ENCODE measurements at regions not wholly inside any gene's neighbourhood (a gene's known extent, or its start where the extent isn't known, plus 50 kb on each side); places are given as distances from the start of the nearest gene placed in this dataset.

DNA sequence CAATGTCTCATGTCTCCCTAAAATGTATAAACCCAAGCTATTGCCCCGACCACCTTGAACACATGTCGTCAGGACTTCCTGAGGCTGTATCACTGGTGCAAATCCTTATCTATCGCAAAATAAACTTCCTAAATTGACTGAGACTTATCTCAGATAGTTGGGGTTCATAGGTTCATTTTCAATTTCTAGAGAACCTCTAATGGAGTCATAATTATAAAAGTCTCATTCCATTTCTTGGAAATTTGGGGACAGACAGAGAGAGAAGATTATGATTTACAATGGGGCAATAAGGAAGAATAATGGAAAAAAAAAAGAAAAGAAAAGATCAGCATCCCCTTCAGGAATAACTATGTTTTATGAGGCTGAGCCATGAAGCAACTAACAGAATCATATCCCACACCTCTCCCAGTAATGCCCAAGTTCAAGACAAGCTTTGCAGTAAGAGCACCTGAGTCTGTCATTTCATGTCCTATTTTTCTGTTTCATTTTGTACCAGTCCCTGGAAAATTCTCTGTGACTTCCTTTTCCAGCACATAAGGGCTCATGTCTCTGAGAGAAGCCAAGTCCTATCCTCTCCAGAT is 70.0 kb upstream of the ETS2 start:
- no peak overlapping the region for H3K27ac ChIP-seq (ENCODE audit: low read depth, low read length)
- H3K9ac ChIP-seq (ENCODE audit: low read length): no peak overlapping the region
- H3K4me2 ChIP-seq (ENCODE audit: low read depth, low read length, poor library complexity, severe bottlenecking): no peak overlapping the region
- no peaks in the 10 kb centered on the region for H3F3A ChIP-seq (ENCODE audit: insufficient read depth)
- no peak overlapping the region for H3K4me3 ChIP-seq (ENCODE audit: insufficient read depth, low read length, poor library complexity, severe bottlenecking)
- no peak overlapping the region for H2AFZ ChIP-seq (ENCODE audit: low read depth, low read length, severe bottlenecking)
- H3K36me3 ChIP-seq (ENCODE audit: low read length): no peaks in the 10 kb centered on the region
- TF ChIP-seq EZH2phosphoT487 (conservative IDR thresholded peaks at IDR 0.05; ENCODE audit: low read length): no peak
- TF ChIP-seq, protein P1, sequence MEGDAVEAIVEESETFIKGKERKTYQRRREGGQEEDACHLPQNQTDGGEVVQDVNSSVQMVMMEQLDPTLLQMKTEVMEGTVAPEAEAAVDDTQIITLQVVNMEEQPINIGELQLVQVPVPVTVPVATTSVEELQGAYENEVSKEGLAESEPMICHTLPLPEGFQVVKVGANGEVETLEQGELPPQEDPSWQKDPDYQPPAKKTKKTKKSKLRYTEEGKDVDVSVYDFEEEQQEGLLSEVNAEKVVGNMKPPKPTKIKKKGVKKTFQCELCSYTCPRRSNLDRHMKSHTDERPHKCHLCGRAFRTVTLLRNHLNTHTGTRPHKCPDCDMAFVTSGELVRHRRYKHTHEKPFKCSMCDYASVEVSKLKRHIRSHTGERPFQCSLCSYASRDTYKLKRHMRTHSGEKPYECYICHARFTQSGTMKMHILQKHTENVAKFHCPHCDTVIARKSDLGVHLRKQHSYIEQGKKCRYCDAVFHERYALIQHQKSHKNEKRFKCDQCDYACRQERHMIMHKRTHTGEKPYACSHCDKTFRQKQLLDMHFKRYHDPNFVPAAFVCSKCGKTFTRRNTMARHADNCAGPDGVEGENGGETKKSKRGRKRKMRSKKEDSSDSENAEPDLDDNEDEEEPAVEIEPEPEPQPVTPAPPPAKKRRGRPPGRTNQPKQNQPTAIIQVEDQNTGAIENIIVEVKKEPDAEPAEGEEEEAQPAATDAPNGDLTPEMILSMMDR (IDR thresholded peaks at IDR 0.05; ENCODE audit: insufficient read depth, low read length, poor library complexity, severe bottlenecking): no peak
- H3K9me3 ChIP-seq (ENCODE audit: insufficient read depth, low read length): peaks cover 10% of the 10 kb centered on the region; the same call in 1 of the 2 replicates
- no peaks in the 10 kb centered on the region for H3K27me3 ChIP-seq (ENCODE audit: low read length)
- H4K20me1 ChIP-seq (ENCODE audit: low read depth, low read length): no peaks in the 10 kb centered on the region
- H3K9me2 ChIP-seq (replicated peaks; ENCODE audit: insufficient read depth, low read length): no peaks in the 10 kb centered on the region
- H3K79me2 ChIP-seq (ENCODE audit: insufficient read depth, low read length): no peaks in the 10 kb centered on the region

GRCh38 chr21:38740090-38740489 is 65.6 kb upstream of the ETS2 start:
- H3K9me2 ChIP-seq (replicated peaks; ENCODE audit: insufficient read depth, low read length): no peaks in the 10 kb centered on the region
- no peak for TF ChIP-seq EZH2phosphoT487 (conservative IDR thresholded peaks at IDR 0.05; ENCODE audit: low read length)
- H3K4me3 ChIP-seq (ENCODE audit: insufficient read depth, low read length, poor library complexity, severe bottlenecking): no peak overlapping the region

GRCh38 chr21:38741092-38741949 is 64.4 kb upstream of the ETS2 start:
- Histone ChIP-seq H3K79me2 (ENCODE audit: insufficient read depth, low read length) (no peaks in the 10 kb centered on the region), H4K20me1 (ENCODE audit: low read depth, low read length) (no peaks in the 10 kb centered on the region), H3K36me3 (ENCODE audit: low read length) (no peaks in the 10 kb centered on the region), H3K9ac (ENCODE audit: low read length) (no peak overlapping the region), H3F3A (ENCODE audit: insufficient read depth) (no peaks in the 10 kb centered on the region), H3K27me3 (ENCODE audit: low read length) (no peaks in the 10 kb centered on the region), H3K4me3 (ENCODE audit: insufficient read depth, low read length, poor library complexity, severe bottlenecking) (no peak overlapping the region), H3K27ac (ENCODE audit: low read depth, low read length) (no peak overlapping the region), H3K9me2 (replicated peaks; ENCODE audit: insufficient read depth, low read length) (no peaks in the 10 kb centered on the region), H2AFZ (ENCODE audit: low read depth, low read length, severe bottlenecking) (no peak overlapping the region), H3K4me2 (ENCODE audit: low read depth, low read length, poor library complexity, severe bottlenecking) (no peak overlapping the region), H3K9me3 (ENCODE audit: insufficient read depth, low read length) (peaks cover 10% of the 10 kb centered on the region; the same call in 1 of the 2 replicates)
- TF ChIP-seq, protein P1 (IDR thresholded peaks at IDR 0.05; ENCODE audit: insufficient read depth, low read length, poor library complexity, severe bottlenecking): no peak
- TF ChIP-seq EZH2phosphoT487 (conservative IDR thresholded peaks at IDR 0.05; ENCODE audit: low read length): no peak

More at GRCh38 chr21:38740090-38740489, 65.6 kb upstream of the ETS2 start:
- Histone ChIP-seq H3K27ac (ENCODE audit: low read depth, low read length) (no peak overlapping the region), H3K9ac (ENCODE audit: low read length) (no peak overlapping the region), H2AFZ (ENCODE audit: low read depth, low read length, severe bottlenecking) (no peak overlapping the region), H4K20me1 (ENCODE audit: low read depth, low read length) (no peaks in the 10 kb centered on the region), H3K4me2 (ENCODE audit: low read depth, low read length, poor library complexity, severe bottlenecking) (no peak overlapping the region), H3K9me3 (ENCODE audit: insufficient read depth, low read length) (peaks cover 10% of the 10 kb centered on the region; the same call in 1 of the 2 replicates), H3K79me2 (ENCODE audit: insufficient read depth, low read length) (no peaks in the 10 kb centered on the region), H3F3A (ENCODE audit: insufficient read depth) (no peaks in the 10 kb centered on the region), H3K27me3 (ENCODE audit: low read length) (no peaks in the 10 kb centered on the region), H3K36me3 (ENCODE audit: low read length) (no peaks in the 10 kb centered on the region)

- no peak overlapping the region for H3K4me3 ChIP-seq (ENCODE audit: insufficient read depth, low read length, poor library complexity, severe bottlenecking)
- no peaks in the 10 kb centered on the region for H3K36me3 ChIP-seq (ENCODE audit: low read length)
- peaks cover 10% of the 10 kb centered on the region; the same call in 1 of the 2 replicates for H3K9me3 ChIP-seq (ENCODE audit: insufficient read depth, low read length)
- H2AFZ ChIP-seq (ENCODE audit: low read depth, low read length, severe bottlenecking): no peak overlapping the region
- no peak overlapping the region for H3K9ac ChIP-seq (ENCODE audit: low read length)
- TF ChIP-seq, protein P1 (IDR thresholded peaks at IDR 0.05; ENCODE audit: insufficient read depth, low read length, poor library complexity, severe bottlenecking): no peak
- no peak for TF ChIP-seq EZH2phosphoT487 (conservative IDR thresholded peaks at IDR 0.05; ENCODE audit: low read length)
- H3K27me3 ChIP-seq (ENCODE audit: low read length): no peaks in the 10 kb centered on the region
- H3K9me2 ChIP-seq (replicated peaks; ENCODE audit: insufficient read depth, low read length): no peaks in the 10 kb centered on the region
- no peaks in the 10 kb centered on the region for H3K79me2 ChIP-seq (ENCODE audit: insufficient read depth, low read length)
- no peak overlapping the region for H3K27ac ChIP-seq (ENCODE audit: low read depth, low read length)
- H4K20me1 ChIP-seq (ENCODE audit: low read depth, low read length): no peaks in the 10 kb centered on the region
- no peak overlapping the region for H3K4me2 ChIP-seq (ENCODE audit: low read depth, low read length, poor library complexity, severe bottlenecking)
- H3F3A ChIP-seq (ENCODE audit: insufficient read depth): no peaks in the 10 kb centered on the region
Observed at GRCh38 chr21:38741950-38742256, 63.8 kb upstream of the ETS2 start.

All from SU-DHL-6 (cell line).